ENCODE measurements at regions not wholly inside any gene's neighbourhood (a gene's known extent, or its start where the extent isn't known, plus 50 kb on each side); places are given as distances from the start of the nearest gene placed in this dataset.
"Not testable (repeated sequence)": the region's sequence is repeated elsewhere in the genome, so short reads cannot be mapped to it uniquely, and the experiment has no call there.

- H3K9me3 ChIP-seq, result no peaks in the 10 kb centered on the region
- H3K4me3 ChIP-seq, result no peak overlapping the region
- DNase-seq, result no peak
- H3K27ac ChIP-seq, result no peak overlapping the region
- H3K4me1 ChIP-seq, result no peaks in the 10 kb centered on the region
- TF ChIP-seq CTCF (IDR thresholded peaks at IDR 0.05), result no peak
- no peaks in the 10 kb centered on the region for H3K36me3 ChIP-seq
- ATAC-seq, result no peak
- intact Hi-C loops (cut with DNase I), result no loop called here
- H3K27me3 ChIP-seq (ENCODE audit: low read depth), result no peaks in the 10 kb centered on the region
Measured at GRCh38 chr13:64127192-64127591, 2711.5 kb upstream of the PCDH20 start.

GRCh38 chr13:64121023-64121709 is 2705.5 kb upstream of the PCDH20 start:
- intact Hi-C loops (cut with DNase I); H3K9me3 ChIP-seq; ATAC-seq; H3K4me1 ChIP-seq; H3K4me3 ChIP-seq; H3K36me3 ChIP-seq; H3K27me3 ChIP-seq (ENCODE audit: low read depth); H3K27ac ChIP-seq; DNase-seq: not testable (repeated sequence)

GRCh38 chr13:64099994-64100393 is 2684.3 kb upstream of the PCDH20 start:
- Histone ChIP-seq H3K27me3 (ENCODE audit: low read depth) (no peaks in the 10 kb centered on the region), H3K27ac (no peak overlapping the region), H3K4me1 (no peaks in the 10 kb centered on the region), H3K9me3 (no peaks in the 10 kb centered on the region), H3K36me3 (no peaks in the 10 kb centered on the region), H3K4me3 (no peak overlapping the region)
- TF ChIP-seq CTCF (IDR thresholded peaks at IDR 0.05), result no peak
- intact Hi-C loops (cut with DNase I), result no loop called here
- no peak for DNase-seq
- ATAC-seq, result no peak

- intact Hi-C loops (cut with DNase I), result no loop called here
- Histone ChIP-seq H3K36me3 (no peaks in the 10 kb centered on the region), H3K4me1 (no peaks in the 10 kb centered on the region), H3K9me3 (no peaks in the 10 kb centered on the region), H3K27ac (no peak overlapping the region), H3K27me3 (ENCODE audit: low read depth) (no peaks in the 10 kb centered on the region), H3K4me3 (no peak overlapping the region)
- TF ChIP-seq CTCF (IDR thresholded peaks at IDR 0.05), result no peak
- DNase-seq, result no peak
- no peak for ATAC-seq
Measured at GRCh38 chr13:64090311-64090710, 2674.7 kb upstream of the PCDH20 start.

GRCh38 chr13:64088491-64088890 is 2672.8 kb upstream of the PCDH20 start:
- no peaks in the 10 kb centered on the region for H3K27me3 ChIP-seq (ENCODE audit: low read depth)
- TF ChIP-seq CTCF (IDR thresholded peaks at IDR 0.05), result no peak
- intact Hi-C loops (cut with DNase I), result no loop called here

GRCh38 chr13:64087624-64088023 is 2672.0 kb upstream of the PCDH20 start:
- intact Hi-C loops (cut with DNase I), result no loop called here
- TF ChIP-seq CTCF (IDR thresholded peaks at IDR 0.05), result no peak
- H3K27me3 ChIP-seq (ENCODE audit: low read depth), result no peaks in the 10 kb centered on the region
- DNase-seq (no peak), ATAC-seq (no peak)
- H3K9me3 ChIP-seq, result no peaks in the 10 kb centered on the region
- no peaks in the 10 kb centered on the region for H3K4me1 ChIP-seq
- H3K36me3 ChIP-seq, result no peaks in the 10 kb centered on the region
- H3K4me3 ChIP-seq, result no peak overlapping the region
- H3K27ac ChIP-seq, result no peak overlapping the region

More at GRCh38 chr13:64088491-64088890, 2672.8 kb upstream of the PCDH20 start:
- DNase-seq, result no peak
- H3K27ac ChIP-seq, result no peak overlapping the region
- ATAC-seq, result no peak
- no peaks in the 10 kb centered on the region for H3K9me3 ChIP-seq
- no peaks in the 10 kb centered on the region for H3K4me1 ChIP-seq
- H3K36me3 ChIP-seq, result no peaks in the 10 kb centered on the region
- H3K4me3 ChIP-seq, result no peak overlapping the region

All from lower lobe of right lung (tissue), 2 donors.